ENCODE measurements at regions not wholly inside any gene's neighbourhood (a gene's known extent, or its start where the extent isn't known, plus 50 kb on each side); places are given as distances from the start of the nearest gene placed in this dataset.

GRCh38 chr3:66922058-66922457, 76.0 kb upstream of the KBTBD8 start:
- no TSS peak for BruUV-seq (replicated peaks)
- no peaks in the 10 kb centered on the region for H3K9me1 ChIP-seq (replicated peaks; ENCODE audit: control insufficient read depth, extremely low read depth, insufficient read depth, low read length)
- no peaks in the 10 kb centered on the region for H3K27me3 ChIP-seq (ENCODE audit: control insufficient read depth in 2 of 2, insufficient read depth in 2 of 2, low read length in 2 of 2)
- H3K79me2 ChIP-seq (ENCODE audit: control insufficient read depth, insufficient read depth, low read length) = no peaks in the 10 kb centered on the region
- no peaks in the 10 kb centered on the region for H3K36me3 ChIP-seq (ENCODE audit: control insufficient read depth in 2 of 2, extremely low read depth in 1 of 2, insufficient read depth in 2 of 2, low read length in 2 of 2)
- no peak overlapping the region for H3K4me3 ChIP-seq (replicated peaks in 1 of 3; ENCODE audit: insufficient read depth in 1 of 3, low read depth in 1 of 3, low read length in 3 of 3)
- H2AFZ ChIP-seq (ENCODE audit: low read depth, low read length) = no peak overlapping the region
- DNase-seq (ENCODE audit: low read depth, low spot score) (no peak), FAIRE-seq (no peak)
- no peak overlapping the region for H3K4me2 ChIP-seq (ENCODE audit: insufficient read depth, low read length)
- no peaks in the 10 kb centered on the region for H3K4me1 ChIP-seq (ENCODE audit: control insufficient read depth, extremely low read depth, insufficient read depth, low read length)
- H3K9me3 ChIP-seq (replicated peaks; ENCODE audit: control insufficient read depth, insufficient read depth, low read length) = no peaks in the 10 kb centered on the region
- CTCF ChIA-PET = no interaction called here
- dilution Hi-C loops (cut with MboI; ENCODE audit: extremely low pct_ligation_motif_present, low sequenced_read_pairs) = no loop called here
- TF ChIP-seq FOS (IDR thresholded peaks at IDR 0.05; ENCODE audit: borderline replicate concordance, insufficient read depth, low read length) = no peak
- TF ChIP-seq CTCF (IDR thresholded peaks at IDR 0.05; ENCODE audit: extremely low read depth in 1 of 2, insufficient read depth in 1 of 2, low read depth in 1 of 2, low read length in 2 of 2) = no peak
- TF ChIP-seq JUN (IDR thresholded peaks at IDR 0.05; ENCODE audit: borderline replicate concordance, insufficient read depth, insufficient read length, low read depth) = no peak
- no peak for TF ChIP-seq POLR2A (IDR thresholded peaks at IDR 0.05; ENCODE audit: low read depth, low read length)
- TF ChIP-seq MAX (IDR thresholded peaks at IDR 0.05; ENCODE audit: insufficient read depth, insufficient read length) = no peak
- TF ChIP-seq MYC (IDR thresholded peaks at IDR 0.05; ENCODE audit: low read depth, low read length) = no peak
- TF ChIP-seq EZH2 (IDR thresholded peaks at IDR 0.05; ENCODE audit: borderline replicate concordance, low read depth, low read length, severe bottlenecking) = no peak
- no peak for TF ChIP-seq POLR2AphosphoS5 (IDR thresholded peaks at IDR 0.05; ENCODE audit: insufficient read depth, low read depth, low read length)
- TF ChIP-seq GATA2 (IDR thresholded peaks at IDR 0.05; ENCODE audit: insufficient read depth, insufficient read length, low read depth, low read length) = no peak
- no peaks in the 10 kb centered on the region for H4K20me1 ChIP-seq (replicated peaks; ENCODE audit: control insufficient read depth, extremely low read depth, insufficient read depth, low read length)
- no peak overlapping the region for H3K9ac ChIP-seq (replicated peaks; ENCODE audit: extremely low read depth, insufficient read depth, low read length)
- POLR2A ChIA-PET = no interaction called here
- intact Hi-C loops (cut with micrococcal nuclease) = no loop called here
- no peak overlapping the region for H3K27ac ChIP-seq (ENCODE audit: insufficient read depth, low read depth, low read length)

Measured in endothelial cell of umbilical vein (primary cell).